SK-N-SH (cell line): ENCODE measurements at regions not wholly inside any gene's neighbourhood (a gene's known extent, or its start where the extent isn't known, plus 50 kb on each side); places are given as distances from the start of the nearest gene placed in this dataset.

Experiments
- CTCF ChIA-PET: fragments of 300-600, 350-600 bp; formaldehyde crosslinking; extraction: SDS; loops from one replicate; lab custom pipeline; 2021; lab: Yijun Ruan, JAX
- POLR2A ChIA-PET: fragments of 350-600 bp; sonication (Branson Sonifier 250); formaldehyde crosslinking; extraction: SDS; loops from one replicate; lab custom pipeline; 2020; ENCODE audit warnings: antibody characterized with exemption, inconsistent platforms; lab: Yijun Ruan, JAX
- DNase-seq: peaks from one replicate; pipeline ENCODE4 v3.0.0; 2012
- H2AFZ ChIP-seq: fragments of 200-600 bp; sonication (generic); 2 replicates; pipeline ENCODE4 v1.8.1; 2016; ENCODE audit warnings: antibody characterized with exemption, mild to moderate bottlenecking, low read depth
- H3F3A ChIP-seq: fragments of 200-600 bp; sonication (generic); replicated peaks from 2 replicates; pipeline ENCODE3; 2016; ENCODE audit warnings: antibody characterized with exemption, mild to moderate bottlenecking; ENCODE audit not compliant: insufficient read depth
- H3K27ac ChIP-seq, 2 experiments: fragments of 200-500 bp in 1 of 2; fragments of 200-600 bp in 1 of 2; sonication (Bioruptor generic) in 1 of 2; sonication (generic), shearing (Covaris generic) in 1 of 2; 2 replicates each; pipeline versions ENCODE4 v1.5.1 to v1.6.1; 2014 to 2016; ENCODE audit warnings: low read depth in 2 of 2, inconsistent platforms in 1 of 2, low read length in 1 of 2, mild to moderate bottlenecking in 1 of 2, mixed read lengths in 1 of 2
- H3K27me3 ChIP-seq: fragments of 200-600 bp; sonication (generic), shearing (Covaris generic); 2 replicates; pipeline ENCODE4 v1.6.1; 2016; ENCODE audit warnings: mixed run types; ENCODE audit not compliant: insufficient read depth
- H3K36me3 ChIP-seq, 2 experiments: fragments of 200-500 bp in 1 of 2; fragments of 200-600 bp in 1 of 2; sonication (Bioruptor generic) in 1 of 2; sonication (generic) in 1 of 2; replicated peaks in 1 of 2; 2 replicates each; pipeline versions ENCODE3 to v1.5.1; 2014 to 2016; ENCODE audit warnings: low read length in 1 of 2, mild to moderate bottlenecking in 1 of 2; ENCODE audit not compliant: insufficient read depth in 2 of 2, control insufficient read depth in 1 of 2
- H3K4me1 ChIP-seq, 2 experiments: fragments of 200-500 bp in 1 of 2; fragments of 200-600 bp in 1 of 2; sonication (Bioruptor generic) in 1 of 2; sonication (generic), shearing (Covaris generic) in 1 of 2; 2 replicates each; pipeline versions ENCODE4 v1.5.1 to v1.6.1; 2014 to 2016; ENCODE audit warnings: low read depth in 1 of 2, low read length in 1 of 2, mixed run types in 1 of 2; ENCODE audit not compliant: insufficient read depth in 2 of 2, control insufficient read depth in 1 of 2
- H3K4me2 ChIP-seq: fragments of 200-600 bp; sonication (generic), shearing (Covaris generic); 2 replicates; pipeline ENCODE4 v1.6.1; 2017; ENCODE audit warnings: mixed run types
- H3K4me3 ChIP-seq, 2 experiments: fragments of 200-500 bp in 1 of 2; fragments of 200-600 bp in 1 of 2; sonication (Bioruptor generic) in 1 of 2; sonication (generic), shearing (Covaris generic) in 1 of 2; 2 replicates each; pipeline versions ENCODE4 v1.5.1 to v1.8.1; 2014 to 2016; ENCODE audit warnings: low read depth in 2 of 2, inconsistent platforms in 1 of 2, low read length in 1 of 2, mild to moderate bottlenecking in 1 of 2, mixed read lengths in 1 of 2, moderate library complexity in 1 of 2
- H3K79me2 ChIP-seq: fragments of 200-600 bp; sonication (generic); 2 replicates; pipeline ENCODE4 v1.8.1; 2017; ENCODE audit warnings: mild to moderate bottlenecking; ENCODE audit not compliant: insufficient read depth
- H3K9ac ChIP-seq: fragments of 200-600 bp; sonication (generic); 2 replicates; pipeline ENCODE4 v1.6.1; 2017; ENCODE audit warnings: mixed run types
- H3K9me2 ChIP-seq: fragments of 200-600 bp; sonication (generic); 2 replicates; pipeline ENCODE4 v1.6.1; 2017; ENCODE audit warnings: mixed run types
- H3K9me3 ChIP-seq: fragments of 200-600 bp; sonication (generic); 2 replicates; pipeline ENCODE4 v1.6.1; 2017; ENCODE audit warnings: mixed run types, mild to moderate bottlenecking, moderate library complexity
- H4K20me1 ChIP-seq: fragments of 200-600 bp; sonication (generic); 2 replicates; pipeline ENCODE4 v1.6.1; 2017; ENCODE audit warnings: mild to moderate bottlenecking, mixed run types; ENCODE audit not compliant: insufficient read depth
- CHD2 ChIP-seq: fragments of 150-350 bp; IDR thresholded peaks from 2 replicates; pipeline ENCODE4 v1.6.1; 2018; ENCODE audit warnings: low read length; ENCODE audit not compliant: partially characterized antibody
- EP300 ChIP-seq, 2 experiments: IDR thresholded peaks; 2 replicates each; pipeline versions ENCODE4 v1.4.0 to v1.6.1; 2012; ENCODE audit warnings: borderline replicate concordance in 1 of 2, low read depth in 1 of 2, low read length in 1 of 2
- FOSL2 ChIP-seq: IDR thresholded peaks from 2 replicates; pipeline ENCODE4 v1.4.0; 2012; ENCODE audit warnings: low read depth, mild to moderate bottlenecking, moderate library complexity, borderline replicate concordance
- GABPA ChIP-seq: IDR thresholded peaks from 2 replicates; pipeline ENCODE4 v1.4.0; 2012; ENCODE audit warnings: low read depth, mild to moderate bottlenecking
- GATA2 ChIP-seq: sonication (generic); formaldehyde crosslinking; IDR thresholded peaks from 2 replicates; pipeline ENCODE4 v1.5.0; 2020; ENCODE audit warnings: mild to moderate bottlenecking, missing genetic modification reagents
- JUND ChIP-seq: IDR thresholded peaks from 2 replicates; pipeline ENCODE4 v1.4.0; 2012
- MXI1 ChIP-seq: IDR thresholded peaks from 2 replicates; pipeline ENCODE4 v1.6.1; 2012; ENCODE audit warnings: mild to moderate bottlenecking, low read depth, low read length, improper control_type of control experiment
- RCOR1 ChIP-seq: fragments of 150-350 bp; IDR thresholded peaks from 2 replicates; pipeline ENCODE4 v1.6.1; 2017; ENCODE audit warnings: antibody characterized with exemption, low read length
- SIN3A ChIP-seq: IDR thresholded peaks from 2 replicates; pipeline ENCODE4 v1.6.1; 2012; ENCODE audit warnings: low read depth, mild to moderate bottlenecking, low read length, moderate library complexity, borderline replicate concordance
- TCF12 ChIP-seq: IDR thresholded peaks from 2 replicates; pipeline ENCODE4 v1.4.0; 2012
- TEAD4 ChIP-seq: IDR thresholded peaks from 2 replicates; pipeline ENCODE4 v1.4.0; 2012; ENCODE audit warnings: mild to moderate bottlenecking, borderline replicate concordance; ENCODE audit not compliant: insufficient read depth
- YY1 ChIP-seq: IDR thresholded peaks from 2 replicates; pipeline ENCODE4 v1.4.0; 2012; ENCODE audit warnings: low read depth, mild to moderate bottlenecking
- WGBS: methylation state at CpG from one replicate; pipeline ENCODE4 v1.1.6; 2017; ENCODE audit warnings: low lambda C conversion rate; 5-methylcytosine and 5-hydroxymethylcytosine counted together
- TF ChIP-seq, protein P1 (sequence below): IDR thresholded peaks from 2 replicates; pipeline ENCODE4; 2012
- TF ChIP-seq, protein P2 (sequence below): fragments of 150-350 bp; IDR thresholded peaks from 2 replicates; pipeline ENCODE4 v1.6.1; 2016; ENCODE audit warnings: mild to moderate bottlenecking, low read depth, low read length
- TF ChIP-seq, protein P3 (sequence below): IDR thresholded peaks from 2 replicates; pipeline ENCODE4 v1.4.0; 2012; ENCODE audit warnings: low read depth, borderline replicate concordance
- TF ChIP-seq, protein P4 (sequence below): fragments of 150-350 bp; IDR thresholded peaks from 2 replicates; pipeline ENCODE4 v1.6.1; 2017; ENCODE audit warnings: antibody characterized with exemption, low read length, low read depth, borderline replicate concordance

DNA sequence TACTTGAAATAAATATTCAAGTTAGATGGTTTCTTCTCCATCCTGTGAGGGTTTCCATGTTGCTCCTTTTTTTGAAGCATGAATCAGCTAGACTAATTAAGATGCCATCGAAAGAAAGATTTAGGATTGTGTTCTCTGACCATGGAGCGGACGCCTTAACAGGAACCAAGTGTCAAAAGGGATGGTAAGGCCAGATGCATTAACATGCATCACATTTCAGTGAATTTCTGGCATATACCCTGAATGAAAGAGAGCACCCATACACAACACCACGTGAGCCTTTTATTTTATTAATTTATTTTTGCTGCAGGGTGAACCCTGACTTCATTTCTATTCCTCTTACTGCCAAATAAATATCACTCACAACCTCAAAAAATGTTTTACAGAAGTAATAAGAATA lies 1045.3 kb upstream of the ARRDC3 start:
- no peak for DNase-seq
- WGBS, result 60% methylated on average over 4 of the region's 4 CpGs
- Histone ChIP-seq H3K79me2 (no peaks in the 10 kb centered on the region), H3K4me3 (no peak overlapping the region), H3K27me3 (no peaks in the 10 kb centered on the region), H4K20me1 (no peaks in the 10 kb centered on the region), H3K9ac (no peak overlapping the region), H3K27ac (no peak overlapping the region), H3K9me2 (no peaks in the 10 kb centered on the region), H3K4me2 (no peak overlapping the region), H2AFZ (no peak overlapping the region), H3K9me3 (no peaks in the 10 kb centered on the region), H3K4me1 (no peaks in the 10 kb centered on the region), H3F3A (no peaks in the 10 kb centered on the region), H3K36me3 (no peaks in the 10 kb centered on the region)
- ChIA-PET POLR2A (no interaction called here), CTCF (no interaction called here)
- TF ChIP-seq TCF12, result no peak
- no peak for TF ChIP-seq YY1
- TF ChIP-seq EP300 (IDR thresholded peaks at IDR 0.05; ENCODE audit: borderline replicate concordance in 1 of 2, low read depth in 1 of 2, low read length in 1 of 2), result no peak
- TF ChIP-seq FOSL2, result no peak
- TF ChIP-seq, protein P1, sequence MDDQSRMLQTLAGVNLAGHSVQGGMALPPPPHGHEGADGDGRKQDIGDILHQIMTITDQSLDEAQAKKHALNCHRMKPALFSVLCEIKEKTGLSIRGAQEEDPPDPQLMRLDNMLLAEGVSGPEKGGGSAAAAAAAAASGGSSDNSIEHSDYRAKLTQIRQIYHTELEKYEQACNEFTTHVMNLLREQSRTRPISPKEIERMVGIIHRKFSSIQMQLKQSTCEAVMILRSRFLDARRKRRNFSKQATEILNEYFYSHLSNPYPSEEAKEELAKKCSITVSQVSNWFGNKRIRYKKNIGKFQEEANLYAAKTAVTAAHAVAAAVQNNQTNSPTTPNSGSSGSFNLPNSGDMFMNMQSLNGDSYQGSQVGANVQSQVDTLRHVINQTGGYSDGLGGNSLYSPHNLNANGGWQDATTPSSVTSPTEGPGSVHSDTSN, result no peak
- TF ChIP-seq JUND, result no peak
- no peak for TF ChIP-seq GABPA
- TF ChIP-seq CHD2, result no peak
- TF ChIP-seq MXI1, result no peak
- TF ChIP-seq, protein P2, sequence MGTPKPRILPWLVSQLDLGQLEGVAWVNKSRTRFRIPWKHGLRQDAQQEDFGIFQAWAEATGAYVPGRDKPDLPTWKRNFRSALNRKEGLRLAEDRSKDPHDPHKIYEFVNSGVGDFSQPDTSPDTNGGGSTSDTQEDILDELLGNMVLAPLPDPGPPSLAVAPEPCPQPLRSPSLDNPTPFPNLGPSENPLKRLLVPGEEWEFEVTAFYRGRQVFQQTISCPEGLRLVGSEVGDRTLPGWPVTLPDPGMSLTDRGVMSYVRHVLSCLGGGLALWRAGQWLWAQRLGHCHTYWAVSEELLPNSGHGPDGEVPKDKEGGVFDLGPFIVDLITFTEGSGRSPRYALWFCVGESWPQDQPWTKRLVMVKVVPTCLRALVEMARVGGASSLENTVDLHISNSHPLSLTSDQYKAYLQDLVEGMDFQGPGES, result no peak
- TF ChIP-seq SIN3A, result no peak
- TF ChIP-seq, protein P3, sequence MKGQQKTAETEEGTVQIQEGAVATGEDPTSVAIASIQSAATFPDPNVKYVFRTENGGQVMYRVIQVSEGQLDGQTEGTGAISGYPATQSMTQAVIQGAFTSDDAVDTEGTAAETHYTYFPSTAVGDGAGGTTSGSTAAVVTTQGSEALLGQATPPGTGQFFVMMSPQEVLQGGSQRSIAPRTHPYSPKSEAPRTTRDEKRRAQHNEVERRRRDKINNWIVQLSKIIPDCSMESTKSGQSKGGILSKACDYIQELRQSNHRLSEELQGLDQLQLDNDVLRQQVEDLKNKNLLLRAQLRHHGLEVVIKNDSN, result no peak
- no peak for TF ChIP-seq TEAD4

DNA sequence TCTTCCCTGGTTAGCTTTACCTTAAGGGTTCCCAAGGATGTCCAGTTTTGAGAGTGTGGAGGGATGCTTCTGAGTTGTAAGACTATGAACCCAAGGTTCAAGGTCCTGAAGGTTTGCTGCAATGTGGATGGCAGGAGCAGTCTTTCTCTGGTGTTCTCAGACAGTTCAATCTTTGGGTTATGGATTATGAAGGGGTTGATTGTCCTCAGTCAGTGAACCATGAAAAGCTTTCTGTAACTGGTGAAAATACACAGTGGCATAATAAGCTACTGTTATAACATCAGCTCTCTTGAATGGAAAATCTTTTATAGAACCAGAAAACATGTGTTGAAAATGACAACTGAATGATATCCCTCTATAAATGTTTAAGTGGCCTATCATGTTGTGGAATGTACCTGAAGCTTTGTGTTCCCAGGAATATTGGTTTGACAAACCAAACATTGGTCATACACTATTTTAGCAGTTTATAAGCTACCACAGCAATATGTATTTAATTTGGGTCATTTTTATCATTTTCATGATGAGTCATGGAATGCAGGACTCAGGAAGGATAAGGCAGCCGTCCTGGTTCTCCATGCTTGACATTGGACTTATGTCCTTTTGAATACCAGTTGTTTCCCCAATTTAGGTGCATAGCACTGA lies 1041.8 kb upstream of the ARRDC3 start:
- peaks cover 6% of the 10 kb centered on the region; the same call in 1 of the 2 replicates for H3K9me3 ChIP-seq
- H4K20me1 ChIP-seq, result no peaks in the 10 kb centered on the region
- H3K9me2 ChIP-seq, result no peaks in the 10 kb centered on the region
- DNase-seq, result no peak
- H3K4me3 ChIP-seq, result no peak overlapping the region
- CTCF ChIA-PET, result no interaction called here
- H3K79me2 ChIP-seq, result no peaks in the 10 kb centered on the region
- H3K36me3 ChIP-seq, result no peaks in the 10 kb centered on the region
- TF ChIP-seq GATA2, result no peak
- no peak for TF ChIP-seq MXI1
- TF ChIP-seq, protein P4, sequence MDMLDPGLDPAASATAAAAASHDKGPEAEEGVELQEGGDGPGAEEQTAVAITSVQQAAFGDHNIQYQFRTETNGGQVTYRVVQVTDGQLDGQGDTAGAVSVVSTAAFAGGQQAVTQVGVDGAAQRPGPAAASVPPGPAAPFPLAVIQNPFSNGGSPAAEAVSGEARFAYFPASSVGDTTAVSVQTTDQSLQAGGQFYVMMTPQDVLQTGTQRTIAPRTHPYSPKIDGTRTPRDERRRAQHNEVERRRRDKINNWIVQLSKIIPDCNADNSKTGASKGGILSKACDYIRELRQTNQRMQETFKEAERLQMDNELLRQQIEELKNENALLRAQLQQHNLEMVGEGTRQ, result no peak
- no peak for TF ChIP-seq FOSL2
- TF ChIP-seq YY1, result no peak
- no peak for TF ChIP-seq RCOR1
- no peak overlapping the region for H2AFZ ChIP-seq
- H3F3A ChIP-seq, result no peaks in the 10 kb centered on the region
- 71% methylated on average over 1 of the region's 1 CpG for WGBS
- H3K9ac ChIP-seq, result no peak overlapping the region
- H3K27me3 ChIP-seq, result no peaks in the 10 kb centered on the region
- POLR2A ChIA-PET, result no interaction called here
- no peaks in the 10 kb centered on the region for H3K4me1 ChIP-seq
- H3K4me2 ChIP-seq, result no peak overlapping the region
- no peak overlapping the region for H3K27ac ChIP-seq
